ENCODE measurements at regions not wholly inside any gene's neighbourhood (a gene's known extent, or its start where the extent isn't known, plus 50 kb on each side); places are given as distances from the start of the nearest gene placed in this dataset.

DNA sequence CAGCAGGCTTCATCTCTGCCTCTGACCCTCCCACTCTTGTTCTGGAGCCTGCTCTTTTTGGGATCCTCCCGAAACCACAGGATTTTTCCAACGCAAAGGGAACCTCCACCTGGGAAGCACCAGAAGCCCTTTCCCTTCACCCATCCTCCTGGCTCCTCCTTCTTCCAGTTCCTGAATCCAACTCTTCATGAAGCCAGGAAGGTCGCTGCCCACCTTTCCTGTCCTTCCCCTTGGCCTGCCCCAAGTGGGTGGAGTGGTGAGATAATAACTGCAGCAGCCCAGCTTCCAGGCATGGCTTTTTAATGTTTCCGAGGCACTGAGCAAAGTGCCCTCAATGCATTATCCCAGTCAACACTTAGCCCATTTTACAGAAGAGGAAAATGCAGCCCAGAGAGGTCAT lies 70.8 kb upstream of the EEPD1 start:
- TF ChIP-seq, protein P1, sequence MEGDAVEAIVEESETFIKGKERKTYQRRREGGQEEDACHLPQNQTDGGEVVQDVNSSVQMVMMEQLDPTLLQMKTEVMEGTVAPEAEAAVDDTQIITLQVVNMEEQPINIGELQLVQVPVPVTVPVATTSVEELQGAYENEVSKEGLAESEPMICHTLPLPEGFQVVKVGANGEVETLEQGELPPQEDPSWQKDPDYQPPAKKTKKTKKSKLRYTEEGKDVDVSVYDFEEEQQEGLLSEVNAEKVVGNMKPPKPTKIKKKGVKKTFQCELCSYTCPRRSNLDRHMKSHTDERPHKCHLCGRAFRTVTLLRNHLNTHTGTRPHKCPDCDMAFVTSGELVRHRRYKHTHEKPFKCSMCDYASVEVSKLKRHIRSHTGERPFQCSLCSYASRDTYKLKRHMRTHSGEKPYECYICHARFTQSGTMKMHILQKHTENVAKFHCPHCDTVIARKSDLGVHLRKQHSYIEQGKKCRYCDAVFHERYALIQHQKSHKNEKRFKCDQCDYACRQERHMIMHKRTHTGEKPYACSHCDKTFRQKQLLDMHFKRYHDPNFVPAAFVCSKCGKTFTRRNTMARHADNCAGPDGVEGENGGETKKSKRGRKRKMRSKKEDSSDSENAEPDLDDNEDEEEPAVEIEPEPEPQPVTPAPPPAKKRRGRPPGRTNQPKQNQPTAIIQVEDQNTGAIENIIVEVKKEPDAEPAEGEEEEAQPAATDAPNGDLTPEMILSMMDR (IDR thresholded peaks at IDR 0.05), result no peak
- TF ChIP-seq ZFX (IDR thresholded peaks at IDR 0.05; ENCODE audit: borderline replicate concordance), result no peak

Measured in 22Rv1 (cell line).